GM19239 (cell line): ENCODE measurements at regions not wholly inside any gene's neighbourhood (a gene's known extent, or its start where the extent isn't known, plus 50 kb on each side); places are given as distances from the start of the nearest gene placed in this dataset.
"Not testable (repeated sequence)": the region's sequence is repeated elsewhere in the genome, so short reads cannot be mapped to it uniquely, and the experiment has no call there.

Experiments
- DNase-seq: peaks from one replicate; pipeline ENCODE4 v3.0.0; 2011; ENCODE audit warnings: low spot score; ENCODE audit not compliant: insufficient read length
- FAIRE-seq: peaks from 2 replicates; lab custom pipeline; 2011; peaks lifted over from hg19 to GRCh38; lab: Jason Lieb, UNC

GRCh38 chr2:188645986-188646385 is 328.2 kb upstream of the COL3A1 start:
- no peak for FAIRE-seq
- DNase-seq: no peak

GRCh38 chr2:188647430-188648070 is 326.6 kb upstream of the COL3A1 start:
- no peak for FAIRE-seq
- DNase-seq: no peak

- FAIRE-seq (no peak), DNase-seq (no peak)
Observed at GRCh38 chr2:188659656-188660406, 314.3 kb upstream of the COL3A1 start.

GRCh38 chr2:188663301-188663700 is 310.9 kb upstream of the COL3A1 start:
- FAIRE-seq: no peak
- DNase-seq: no peak

GRCh38 chr2:188664416-188664815 is 309.8 kb upstream of the COL3A1 start:
- DNase-seq (no peak), FAIRE-seq (no peak)

GRCh38 chr2:188664951-188665595 is 309.1 kb upstream of the COL3A1 start:
- FAIRE-seq: no peak
- DNase-seq: no peak

GRCh38 chr2:188665727-188666304 is 308.4 kb upstream of the COL3A1 start:
- DNase-seq (no peak), FAIRE-seq (no peak)

- DNase-seq: no peak
- no peak for FAIRE-seq
Observed at GRCh38 chr2:188666503-188666902, 307.7 kb upstream of the COL3A1 start.

- DNase-seq (no peak), FAIRE-seq (no peak)
Observed at GRCh38 chr2:188668017-188668680, 306.0 kb upstream of the COL3A1 start.

GRCh38 chr2:188675391-188676009 is 298.7 kb upstream of the COL3A1 start:
- DNase-seq (no peak), FAIRE-seq (no peak)

- FAIRE-seq (no peak), DNase-seq (no peak)
Observed at GRCh38 chr2:188676010-188676400, 298.2 kb upstream of the COL3A1 start.

- FAIRE-seq (no peak), DNase-seq (no peak)
Observed at GRCh38 chr2:188677142-188677541, 297.0 kb upstream of the COL3A1 start.

- FAIRE-seq: no peak
Observed at GRCh38 chr2:188678882-188679281, 295.3 kb upstream of the COL3A1 start.

GRCh38 chr2:188682838-188683237 is 291.3 kb upstream of the COL3A1 start:
- FAIRE-seq: no peak

More at GRCh38 chr2:188678882-188679281, 295.3 kb upstream of the COL3A1 start:
- DNase-seq: no peak

GRCh38 chr2:188684795-188685194 is 289.4 kb upstream of the COL3A1 start:
- FAIRE-seq: no peak
- DNase-seq: no peak

More at GRCh38 chr2:188682838-188683237, 291.3 kb upstream of the COL3A1 start:
- no peak for DNase-seq

GRCh38 chr2:188693111-188693510 is 281.1 kb upstream of the COL3A1 start:
- FAIRE-seq: no peak
- no peak for DNase-seq

GRCh38 chr2:188693771-188694170 is 280.4 kb upstream of the COL3A1 start:
- DNase-seq (no peak), FAIRE-seq (no peak)

- no peak for DNase-seq
Observed at GRCh38 chr2:188695953-188696352, 278.2 kb upstream of the COL3A1 start.

GRCh38 chr2:188698151-188698550 is 276.0 kb upstream of the COL3A1 start:
- FAIRE-seq, DNase-seq: not testable (repeated sequence)

More at GRCh38 chr2:188695953-188696352, 278.2 kb upstream of the COL3A1 start:
- FAIRE-seq: no peak

GRCh38 chr2:188701836-188702235 is 272.3 kb upstream of the COL3A1 start:
- DNase-seq (no peak), FAIRE-seq (no peak)
